Astrocyte (in vitro differentiated cells and primary cell): ENCODE measurements at regions not wholly inside any gene's neighbourhood (a gene's known extent, or its start where the extent isn't known, plus 50 kb on each side); places are given as distances from the start of the nearest gene placed in this dataset.

ENCODE experiments used
- DNase-seq: peaks from one replicate; pipeline ENCODE4 v3.0.0-alpha.2; 2010; ENCODE audit warnings: low read depth
- FAIRE-seq: peaks from 2 replicates; lab custom pipeline; 2011; peaks lifted over from hg19 to GRCh38; lab: Jason Lieb, UNC
- H2AFZ ChIP-seq: 2 replicates; pipeline ENCODE4 v1.6.0; 2012; ENCODE audit warnings: low read depth, low read length, inconsistent platforms
- H3K27ac ChIP-seq: 2 replicates; pipeline ENCODE4 v1.5.1; 2011; ENCODE audit warnings: low read depth, low read length, inconsistent platforms
- H3K27me3 ChIP-seq: 2 replicates; pipeline ENCODE4 v1.6.0; 2011; ENCODE audit warnings: low read length, inconsistent platforms; ENCODE audit not compliant: insufficient read depth
- H3K36me3 ChIP-seq: 2 replicates; pipeline ENCODE4 v1.5.1; 2011; ENCODE audit warnings: low read length, inconsistent platforms; ENCODE audit not compliant: insufficient read depth
- H3K4me1 ChIP-seq: 2 replicates; pipeline ENCODE4 v1.5.1; 2011; ENCODE audit warnings: low read length, inconsistent platforms; ENCODE audit not compliant: insufficient read depth
- H3K4me2 ChIP-seq: 2 replicates; pipeline ENCODE4 v1.6.0; 2012; ENCODE audit warnings: low read length, inconsistent platforms
- H3K4me3 ChIP-seq: 2 replicates; pipeline ENCODE4 v1.5.1; 2011; ENCODE audit warnings: low read depth, mild to moderate bottlenecking, low read length, inconsistent platforms; ENCODE audit not compliant: insufficient read depth
- H3K79me2 ChIP-seq: 2 replicates; pipeline ENCODE4 v1.6.0; 2012; ENCODE audit warnings: mild to moderate bottlenecking, low read length, inconsistent platforms; ENCODE audit not compliant: insufficient read depth
- H3K9ac ChIP-seq: 2 replicates; pipeline ENCODE4 v1.6.0; 2012; ENCODE audit warnings: mild to moderate bottlenecking, low read length, inconsistent platforms
- H3K9me3 ChIP-seq: 2 replicates; pipeline ENCODE4 v1.5.1; 2012; ENCODE audit warnings: low read depth, mild to moderate bottlenecking, low read length, inconsistent platforms; ENCODE audit not compliant: insufficient read depth
- H4K20me1 ChIP-seq: 2 replicates; pipeline ENCODE4 v1.6.0; 2012; ENCODE audit warnings: low read length, inconsistent platforms; ENCODE audit not compliant: insufficient read depth
- H3K27ac Mint-ChIP-seq: one replicate; pipeline ENCODE4 v1.8.0; 2021; ENCODE audit warnings: mild to moderate bottlenecking, mixed read lengths; ENCODE audit not compliant: unreplicated experiment
- H3K27me3 Mint-ChIP-seq: one replicate; pipeline ENCODE4 v1.8.0; 2021; ENCODE audit warnings: low read depth, mixed read lengths; ENCODE audit not compliant: unreplicated experiment
- H3K36me3 Mint-ChIP-seq: one replicate; pipeline ENCODE4 v1.8.0; 2021; ENCODE audit warnings: low read depth, mixed read lengths; ENCODE audit not compliant: unreplicated experiment
- H3K4me1 Mint-ChIP-seq: one replicate; pipeline ENCODE4 v1.8.0; 2021; ENCODE audit warnings: low read depth, mixed read lengths; ENCODE audit not compliant: unreplicated experiment
- H3K4me3 Mint-ChIP-seq: one replicate; pipeline ENCODE4 v1.8.0; 2021; ENCODE audit warnings: mild to moderate bottlenecking, moderate library complexity, mixed read lengths; ENCODE audit not compliant: unreplicated experiment
- H3K9me3 Mint-ChIP-seq: one replicate; pipeline ENCODE4 v1.8.0; 2021; ENCODE audit warnings: mild to moderate bottlenecking, mixed read lengths; ENCODE audit not compliant: unreplicated experiment
- EZH2 ChIP-seq: IDR thresholded peaks from 2 replicates; pipeline ENCODE4 v1.6.1; 2012; ENCODE audit warnings: mild to moderate bottlenecking, low read length, inconsistent platforms; ENCODE audit not compliant: insufficient read depth
- TF ChIP-seq, protein P1 (sequence below): IDR thresholded peaks from 2 replicates; pipeline ENCODE4 v1.5.1; 2011; ENCODE audit warnings: low read depth, mild to moderate bottlenecking, inconsistent platforms, low read length, moderate library complexity; ENCODE audit not compliant: insufficient read depth

DNA sequence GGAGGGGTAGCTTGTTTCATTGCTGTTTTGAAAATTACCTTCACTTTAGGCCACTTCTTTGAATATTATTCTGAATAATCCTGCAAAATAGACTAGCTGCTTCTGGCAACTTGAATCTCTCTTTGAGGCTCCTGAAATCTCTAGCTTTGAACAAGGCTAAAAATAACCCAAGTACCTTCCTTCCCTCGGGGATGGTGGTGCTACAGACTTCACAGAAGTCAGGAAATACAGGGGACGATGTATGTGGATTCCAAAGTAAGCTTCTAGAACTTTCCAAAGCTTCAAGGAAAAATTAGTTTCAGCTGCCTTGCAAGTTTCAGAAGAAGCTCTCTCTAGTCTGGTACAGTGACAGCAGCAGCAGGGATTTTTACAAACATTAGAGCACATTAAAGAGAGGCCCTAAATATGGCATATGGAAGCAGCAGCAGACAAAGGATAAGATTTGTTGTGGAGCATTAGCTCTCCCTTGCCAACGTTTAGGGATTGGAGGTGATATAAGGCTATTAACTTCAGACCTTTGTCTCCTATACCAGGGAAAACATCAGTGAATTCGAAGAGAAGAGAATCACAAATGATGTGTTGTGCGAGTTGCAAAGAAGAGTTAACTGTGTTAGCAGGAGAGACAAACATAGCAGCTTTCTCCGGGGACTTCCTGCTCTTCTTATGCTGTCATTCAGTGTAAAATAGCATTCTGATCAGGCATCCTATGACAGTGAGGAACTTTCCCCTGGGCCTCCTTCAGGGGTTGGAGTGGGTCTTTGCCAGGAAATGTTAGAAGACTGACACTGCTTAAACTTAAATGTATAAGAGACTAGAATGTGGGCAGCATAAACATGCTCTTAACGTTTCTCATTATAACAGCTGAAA lies 783.0 kb upstream of the ARPP21 start:
- Histone ChIP-seq H3K4me2 (no peak overlapping the region), H3K36me3 (no peaks in the 10 kb centered on the region), H3K4me3 (no peak overlapping the region), H3K27ac (no peak overlapping the region), H2AFZ (peak overlapping the region; percentile 6), H3K9ac (no peak overlapping the region), H3K9me3 (no peaks in the 10 kb centered on the region), H4K20me1 (no peaks in the 10 kb centered on the region), H3K27me3 (no peaks in the 10 kb centered on the region), H3K4me1 (no peaks in the 10 kb centered on the region), H3K79me2 (no peaks in the 10 kb centered on the region)
- Mint-ChIP-seq H3K4me1 (peaks cover 31% of the 10 kb centered on the region), H3K36me3 (no peaks in the 10 kb centered on the region), H3K4me3 (no peak overlapping the region), H3K27ac (peak overlapping the region; percentile 94), H3K27me3 (no peaks in the 10 kb centered on the region), H3K9me3 (no peaks in the 10 kb centered on the region)
- no peak for FAIRE-seq
- TF ChIP-seq, protein P1, sequence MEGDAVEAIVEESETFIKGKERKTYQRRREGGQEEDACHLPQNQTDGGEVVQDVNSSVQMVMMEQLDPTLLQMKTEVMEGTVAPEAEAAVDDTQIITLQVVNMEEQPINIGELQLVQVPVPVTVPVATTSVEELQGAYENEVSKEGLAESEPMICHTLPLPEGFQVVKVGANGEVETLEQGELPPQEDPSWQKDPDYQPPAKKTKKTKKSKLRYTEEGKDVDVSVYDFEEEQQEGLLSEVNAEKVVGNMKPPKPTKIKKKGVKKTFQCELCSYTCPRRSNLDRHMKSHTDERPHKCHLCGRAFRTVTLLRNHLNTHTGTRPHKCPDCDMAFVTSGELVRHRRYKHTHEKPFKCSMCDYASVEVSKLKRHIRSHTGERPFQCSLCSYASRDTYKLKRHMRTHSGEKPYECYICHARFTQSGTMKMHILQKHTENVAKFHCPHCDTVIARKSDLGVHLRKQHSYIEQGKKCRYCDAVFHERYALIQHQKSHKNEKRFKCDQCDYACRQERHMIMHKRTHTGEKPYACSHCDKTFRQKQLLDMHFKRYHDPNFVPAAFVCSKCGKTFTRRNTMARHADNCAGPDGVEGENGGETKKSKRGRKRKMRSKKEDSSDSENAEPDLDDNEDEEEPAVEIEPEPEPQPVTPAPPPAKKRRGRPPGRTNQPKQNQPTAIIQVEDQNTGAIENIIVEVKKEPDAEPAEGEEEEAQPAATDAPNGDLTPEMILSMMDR, result no peak
- TF ChIP-seq EZH2, result no peak
- DNase-seq, result no peak

DNA sequence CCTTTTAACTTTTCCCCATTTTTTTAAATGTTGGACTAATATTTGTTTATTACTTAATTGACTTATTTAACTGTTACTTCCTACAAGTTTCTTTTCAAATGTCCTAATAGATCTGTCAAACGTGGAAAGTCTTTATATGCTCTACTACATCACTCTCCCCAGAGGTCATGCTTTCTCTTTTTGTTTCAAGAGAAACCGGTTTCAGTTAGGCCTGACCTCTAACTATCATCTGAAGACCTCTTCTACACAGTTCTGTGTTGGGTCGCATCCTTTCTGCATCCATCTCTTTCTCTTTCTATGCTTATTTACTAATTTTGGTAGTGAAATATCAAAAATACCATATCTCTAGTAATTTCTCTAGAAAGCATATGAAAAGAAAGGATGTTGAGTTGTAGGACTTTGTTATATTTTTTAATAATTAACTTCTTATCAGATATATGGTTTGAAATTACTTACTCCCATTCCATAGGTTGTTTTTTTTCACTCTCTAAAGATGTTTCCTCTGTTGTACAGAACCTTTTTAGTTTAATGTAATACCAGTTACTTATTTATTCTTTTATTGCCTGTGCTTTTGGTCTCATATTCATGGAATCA lies 781.2 kb upstream of the ARPP21 start:
- Histone ChIP-seq H4K20me1 (no peaks in the 10 kb centered on the region), H3K9ac (no peak overlapping the region), H3K4me2 (no peak overlapping the region), H3K27ac (no peak overlapping the region), H3K79me2 (no peaks in the 10 kb centered on the region), H3K4me1 (no peaks in the 10 kb centered on the region), H3K4me3 (no peak overlapping the region), H2AFZ (no peak overlapping the region), H3K36me3 (no peaks in the 10 kb centered on the region), H3K27me3 (no peaks in the 10 kb centered on the region), H3K9me3 (no peaks in the 10 kb centered on the region)
- Mint-ChIP-seq H3K27me3 (no peaks in the 10 kb centered on the region), H3K4me1 (peaks cover 31% of the 10 kb centered on the region), H3K9me3 (no peaks in the 10 kb centered on the region), H3K27ac (no peak overlapping the region), H3K36me3 (no peaks in the 10 kb centered on the region), H3K4me3 (no peak overlapping the region)
- FAIRE-seq (no peak), DNase-seq (no peak)
- TF ChIP-seq, protein P1, result no peak
- no peak for TF ChIP-seq EZH2

DNA sequence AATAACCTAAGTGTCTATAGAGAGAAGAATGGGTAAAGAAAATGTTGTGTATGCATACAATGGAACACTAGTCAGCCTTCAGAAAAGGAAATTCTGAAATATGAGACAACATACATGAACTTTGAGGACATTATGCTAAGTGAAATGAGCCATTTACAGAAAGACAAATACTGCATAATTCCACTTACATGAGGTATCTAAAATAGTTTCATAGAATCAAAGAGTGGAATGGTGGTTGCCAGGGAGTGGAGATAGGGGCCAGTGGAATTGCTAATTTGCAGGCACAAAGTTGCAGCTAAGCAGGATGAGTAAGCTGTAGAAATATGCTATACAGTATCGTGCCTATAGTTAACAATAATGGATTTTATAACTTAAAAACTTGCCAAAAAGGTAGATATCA lies 779.6 kb upstream of the ARPP21 start:
- Mint-ChIP-seq H3K4me1 (peaks cover 41% of the 10 kb centered on the region), H3K27ac (peak overlapping the region; percentile 2), H3K36me3 (no peaks in the 10 kb centered on the region), H3K9me3 (no peaks in the 10 kb centered on the region), H3K27me3 (no peaks in the 10 kb centered on the region), H3K4me3 (no peak overlapping the region)
- Histone ChIP-seq H3K9ac (no peak overlapping the region), H3K27ac (no peak overlapping the region), H3K4me1 (peaks cover 9% of the 10 kb centered on the region), H3K27me3 (no peaks in the 10 kb centered on the region), H4K20me1 (no peaks in the 10 kb centered on the region), H3K36me3 (no peaks in the 10 kb centered on the region), H2AFZ (no peak overlapping the region), H3K4me2 (peak overlapping the region; percentile 12), H3K9me3 (no peaks in the 10 kb centered on the region), H3K4me3 (no peak overlapping the region), H3K79me2 (no peaks in the 10 kb centered on the region)
- TF ChIP-seq EZH2, result no peak
- TF ChIP-seq, protein P1, result no peak
- FAIRE-seq, result no peak
- DNase-seq, result peak; percentile 64
